Muscle of arm (tissue), 1 donor: ENCODE measurements at regions not wholly inside any gene's neighbourhood (a gene's known extent, or its start where the extent isn't known, plus 50 kb on each side); places are given as distances from the start of the nearest gene placed in this dataset.

Experiments
- DNase-seq: peaks from one replicate; pipeline ENCODE4 v3.0.0-alpha.2; 2013

GRCh38 chr4:19910861-19911525, 340.7 kb upstream of the SLIT2 start:
- no peak for DNase-seq

GRCh38 chr4:19905024-19905423, 346.7 kb upstream of the SLIT2 start:
- DNase-seq = no peak

- DNase-seq = no peak
These were observed 363.1 kb upstream of the SLIT2 start for GRCh38 chr4:19888587-19888986.

GRCh38 chr4:19883841-19884240, 367.9 kb upstream of the SLIT2 start:
- DNase-seq = no peak

- no peak for DNase-seq
These were observed 371.5 kb upstream of the SLIT2 start for GRCh38 chr4:19880206-19880605.

GRCh38 chr4:19879330-19879729, 372.4 kb upstream of the SLIT2 start:
- DNase-seq = no peak

- no peak for DNase-seq
These were observed 393.7 kb upstream of the SLIT2 start for GRCh38 chr4:19857991-19858390.

GRCh38 chr4:19857380-19857779, 394.3 kb upstream of the SLIT2 start:
- DNase-seq = peak; percentile 55

GRCh38 chr4:19850909-19851308, 400.8 kb upstream of the SLIT2 start:
- no peak for DNase-seq

GRCh38 chr4:19844446-19844845, 407.3 kb upstream of the SLIT2 start:
- DNase-seq = peak; percentile 14

- no peak for DNase-seq
These were observed 409.2 kb upstream of the SLIT2 start for GRCh38 chr4:19842471-19842870.

- no peak for DNase-seq
These were observed 412.8 kb upstream of the SLIT2 start for GRCh38 chr4:19838858-19839257.

GRCh38 chr4:19835429-19835828, 416.3 kb upstream of the SLIT2 start:
- DNase-seq = no peak

- DNase-seq = no peak
These were observed 419.3 kb upstream of the SLIT2 start for GRCh38 chr4:19832411-19832810.

- DNase-seq = no peak
These were observed 419.9 kb upstream of the SLIT2 start for GRCh38 chr4:19831644-19832285.

- DNase-seq = no peak
These were observed 422.6 kb upstream of the SLIT2 start for GRCh38 chr4:19829101-19829500.

- no peak for DNase-seq
These were observed 427.9 kb upstream of the SLIT2 start for GRCh38 chr4:19823781-19824180.

GRCh38 chr4:19819737-19820136, 432.0 kb upstream of the SLIT2 start:
- DNase-seq = no peak

GRCh38 chr4:19809989-19810388, 441.7 kb upstream of the SLIT2 start:
- no peak for DNase-seq

GRCh38 chr4:19807505-19807904, 444.2 kb upstream of the SLIT2 start:
- no peak for DNase-seq

- no peak for DNase-seq
These were observed 444.8 kb upstream of the SLIT2 start for GRCh38 chr4:19806865-19807264.

- DNase-seq = no peak
These were observed 448.3 kb upstream of the SLIT2 start for GRCh38 chr4:19803406-19803805.

- no peak for DNase-seq
These were observed 457.9 kb upstream of the SLIT2 start for GRCh38 chr4:19793831-19794230.
